GM12878 (cell line): ENCODE measurements at regions not wholly inside any gene's neighbourhood (a gene's known extent, or its start where the extent isn't known, plus 50 kb on each side); places are given as distances from the start of the nearest gene placed in this dataset.

Source experiments
- ATAC-seq: fragments of 200-7000 bp; cut with Tn5 transposase; 3 replicates; pipeline ENCODE4 v1.9.1; 2020; ENCODE audit warnings: mild to moderate bottlenecking, moderate library complexity
- BruUV-seq: library from RNA; stranded (reverse); fragments of 400-500 nt; replicated peaks from 2 replicates; lab custom pipeline; 2021; lab: Mats Ljungman, UMichigan
- CTCF ChIA-PET: fragments of 300-600 bp; sonication (Branson Sonifier 250); formaldehyde crosslinking; extraction: SDS; loops from one replicate; lab custom pipeline; 2021; ENCODE audit warnings: inconsistent platforms; lab: Yijun Ruan, JAX
- POLR2A ChIA-PET: fragments of 350-600 bp; formaldehyde crosslinking; extraction: SDS; loops from one replicate; lab custom pipeline; 2021; ENCODE audit warnings: inconsistent platforms; lab: Charles Lee
- RAD21 ChIA-PET: fragments of 300-600 bp; sonication (Branson Sonifier 250); formaldehyde crosslinking; loops from one replicate; lab custom pipeline; 2023; ENCODE audit warnings: antibody characterized with exemption; ENCODE audit not compliant: unreplicated experiment; lab: Charles Lee
- SMC1A ChIA-PET: fragments of 300-600 bp; sonication (Branson Sonifier 250); formaldehyde crosslinking; loops from one replicate; lab custom pipeline; 2023; ENCODE audit not compliant: unreplicated experiment, uncharacterized antibody; lab: Charles Lee
- DNase-seq: peaks from one replicate; pipeline ENCODE4 v3.0.0-alpha.2; 2011; ENCODE audit warnings: low read depth, low spot score
- FAIRE-seq: peaks from 3 replicates; lab custom pipeline; 2011; peaks lifted over from hg19 to GRCh38; lab: Jason Lieb, UNC
- H2AFZ ChIP-seq: 2 replicates; pipeline ENCODE4 v1.6.0; 2011; ENCODE audit warnings: low read depth, low read length, control low read depth; ENCODE audit not compliant: control insufficient read depth
- H3K27ac ChIP-seq: 2 replicates; pipeline ENCODE4 v1.5.1; 2011; ENCODE audit warnings: control low read depth; ENCODE audit not compliant: control insufficient read depth, insufficient read depth
- H3K27me3 ChIP-seq, 2 experiments: replicated peaks in 1 of 2; 2 replicates each; pipeline versions ENCODE4 v1.6.0 to v1.6.1; 2011; ENCODE audit warnings: low read length in 1 of 2; ENCODE audit not compliant: control insufficient read depth in 2 of 2, insufficient read depth in 2 of 2
- H3K36me3 ChIP-seq, 2 experiments: 2 replicates each; pipeline ENCODE4 v1.5.1; 2011; ENCODE audit warnings: low read length in 1 of 2; ENCODE audit not compliant: control insufficient read depth in 2 of 2, insufficient read depth in 2 of 2
- H3K4me1 ChIP-seq: 2 replicates; pipeline ENCODE4 v1.6.1; 2011; ENCODE audit warnings: mild to moderate bottlenecking, low read length, moderate library complexity, mixed read lengths; ENCODE audit not compliant: control insufficient read depth, insufficient read depth
- H3K4me2 ChIP-seq: 2 replicates; pipeline ENCODE4 v1.6.0; 2011; ENCODE audit warnings: control low read depth; ENCODE audit not compliant: control insufficient read depth, insufficient read depth
- H3K4me3 ChIP-seq: fragments of 200-600 bp; sonication (generic); 2 replicates; pipeline ENCODE4 v1.5.1; 2016
- H3K79me2 ChIP-seq: 2 replicates; pipeline ENCODE4 v1.6.0; 2011; ENCODE audit warnings: low read length; ENCODE audit not compliant: control insufficient read depth, insufficient read depth
- H3K9ac ChIP-seq: 2 replicates; pipeline ENCODE4 v1.8.0; 2011; ENCODE audit warnings: low read length, control low read depth, mixed read lengths; ENCODE audit not compliant: control insufficient read depth, insufficient read depth
- H3K9me3 ChIP-seq: replicated peaks from 3 replicates; pipeline ENCODE4 v1.5.1; 2011; ENCODE audit warnings: mild to moderate bottlenecking, low read length; ENCODE audit not compliant: control insufficient read depth, insufficient read depth
- H4K20me1 ChIP-seq: 2 replicates; pipeline ENCODE4 v1.6.0; 2011; ENCODE audit not compliant: control insufficient read depth, insufficient read depth
- CBX3 ChIP-seq: fragments of 200-600 bp; sonication (generic); IDR thresholded peaks from 2 replicates; pipeline ENCODE4 v1.6.1; 2016; ENCODE audit warnings: low read depth, borderline replicate concordance
- EZH2 ChIP-seq: IDR thresholded peaks from 2 replicates; pipeline ENCODE4 v1.6.1; 2012; ENCODE audit warnings: low read depth, mild to moderate bottlenecking, control low read depth, inconsistent platforms, low read length, borderline replicate concordance; ENCODE audit not compliant: control insufficient read depth
- HDGF ChIP-seq: fragments of 450-650 bp; IDR thresholded peaks from 2 replicates; pipeline ENCODE4 v1.6.1; 2016; ENCODE audit warnings: antibody characterized with exemption
- POU2F2 ChIP-seq: IDR thresholded peaks from 3 replicates; pipeline ENCODE4 v1.6.1; 2011; ENCODE audit warnings: low read depth, mild to moderate bottlenecking, low read length, borderline replicate concordance
- RBBP5 ChIP-seq: fragments of 200-600 bp; sonication (generic); conservative IDR thresholded peaks from 2 replicates; pipeline ENCODE4 v1.6.1; 2016
- SUZ12 ChIP-seq: fragments of 200-600 bp; sonication (generic); IDR thresholded peaks from one replicate; pipeline ENCODE4 v1.6.1; 2018; ENCODE audit warnings: antibody characterized with exemption, mild to moderate bottlenecking; ENCODE audit not compliant: unreplicated experiment
- WGBS: methylation state at CpG from one replicate; pipeline ENCODE4 v1.1.6; 2016; ENCODE audit warnings: low lambda C conversion rate; ENCODE audit not compliant: insufficient replicate concordance, insufficient coverage; ENCODE audit errors: missing lambda C conversion rate; 5-methylcytosine and 5-hydroxymethylcytosine counted together
- in situ Hi-C: fragments of 300-500 bp; cut with MboI; formaldehyde crosslinking; loops from 9 replicates; pipeline ENCODE4 v1.14.3; 2018; ENCODE audit warnings: mixed read lengths
- intact Hi-C: fragments of 100-400 bp; cut with micrococcal nuclease; formaldehyde crosslinking; loops from one replicate; pipeline ENCODE4 v1.14.2; 2022; ENCODE audit not compliant: unreplicated experiment

- Histone ChIP-seq H2AFZ (no peak overlapping the region), H3K27me3 (peaks cover 0 to 5% of the 10 kb centered on the region in 2 experiments; a peak in 2 of 4 replicates), H3K9me3 (no peaks in the 10 kb centered on the region), H3K36me3 (no peaks in the 10 kb centered on the region), H3K4me1 (no peaks in the 10 kb centered on the region), H3K4me2 (peak overlapping the region; percentile 17; the same call in 1 of the 2 replicates), H3K27ac (no peak overlapping the region), H3K79me2 (no peaks in the 10 kb centered on the region), H3K9ac (no peak overlapping the region), H3K4me3 (peak overlapping the region; percentile 47; the same call in 1 of the 2 replicates), H4K20me1 (no peaks in the 10 kb centered on the region)
- intact Hi-C loops, result loop anchor here (5.0 kb wide), 1 partner anchor 45 kb away; no protein-coding TSS in a partner anchor
- no TSS peak for BruUV-seq
- DNase-seq (no peak), ATAC-seq (no peak), FAIRE-seq (no peak)
- 36% methylated on average over 3 of the region's 3 CpGs for WGBS
- TF ChIP-seq CBX3 (no peak), EZH2 (peak; percentile 51; the same call in 1 of the 2 replicates)
- in situ Hi-C loops, result no loop called here
- ChIA-PET SMC1A (no interaction called here), RAD21 (no interaction called here), CTCF (no interaction called here), POLR2A (no interaction called here)
Observed at GRCh38 chr9:33677506-33677809, 117.9 kb upstream of the PRSS3 start.

- H3K4me1 ChIP-seq, result no peaks in the 10 kb centered on the region
- TF ChIP-seq RBBP5 (no peak), HDGF (no peak), SUZ12 (no peak), POU2F2 (no peak)
- TF ChIP-seq, all 136 proteins: peak for 0
- H3K4me3 ChIP-seq, result no peak overlapping the region
- H3K36me3 ChIP-seq, result no peaks in the 10 kb centered on the region
- no peak for FAIRE-seq
- H3K27ac ChIP-seq, result no peak overlapping the region
- no peak overlapping the region for H3K9ac ChIP-seq
- in situ Hi-C loops, result no loop called here
- intact Hi-C loops, result loop anchor here (5.0 kb wide), 1 partner anchor 44 kb away; no protein-coding TSS in a partner anchor
- H3K79me2 ChIP-seq, result no peaks in the 10 kb centered on the region
- ChIA-PET RAD21 (no interaction called here), POLR2A (no interaction called here), SMC1A (no interaction called here), CTCF (interaction anchor here (0.7 to 0.8 kb wide), 2 partner anchors 11 to 16 kb away, joined by 3 read pairs; no protein-coding TSS in a partner anchor)
- no peaks in the 10 kb centered on the region for H4K20me1 ChIP-seq
- no peak overlapping the region for H2AFZ ChIP-seq
- H3K9me3 ChIP-seq, result no peaks in the 10 kb centered on the region
- no peak for ATAC-seq
- DNase-seq, result no peak
- no TSS peak for BruUV-seq
- 46% methylated on average over 3 of the region's 3 CpGs for WGBS
- H3K27me3 ChIP-seq, result peaks cover 0 to 5% of the 10 kb centered on the region in 2 experiments; a peak in 2 of 4 replicates
- H3K4me2 ChIP-seq, result no peak overlapping the region
Observed at GRCh38 chr9:33677961-33678360, 117.4 kb upstream of the PRSS3 start.
